GM21515 (cell line): ENCODE measurements at regions not wholly inside any gene's neighbourhood (a gene's known extent, or its start where the extent isn't known, plus 50 kb on each side); places are given as distances from the start of the nearest gene placed in this dataset.

Experiments
- ATAC-seq: cut with Tn5 transposase; IDR thresholded peaks from one replicate; pipeline ENCODE4 v1.9.1; 2021; ENCODE audit not compliant: unreplicated experiment

DNA sequence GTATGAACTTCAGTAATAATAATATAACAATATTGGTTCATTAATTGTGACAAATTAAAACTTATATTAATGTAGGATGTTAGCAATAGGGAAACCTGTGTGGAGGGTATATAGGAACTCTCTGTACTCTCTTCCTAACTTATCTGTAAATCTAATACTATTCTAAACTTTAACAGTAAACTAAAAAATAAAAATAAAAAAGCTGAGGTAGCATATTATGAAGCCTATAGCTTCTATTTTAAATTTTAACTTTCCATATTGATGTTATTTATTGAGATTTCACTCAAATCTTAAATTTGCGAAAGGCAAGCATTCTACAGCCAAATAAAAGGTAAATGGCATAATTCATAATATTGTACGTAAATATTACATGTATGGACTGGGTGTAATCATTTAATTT, 326.4 kb downstream of the MEI4 start:
- ATAC-seq, result no peak

DNA sequence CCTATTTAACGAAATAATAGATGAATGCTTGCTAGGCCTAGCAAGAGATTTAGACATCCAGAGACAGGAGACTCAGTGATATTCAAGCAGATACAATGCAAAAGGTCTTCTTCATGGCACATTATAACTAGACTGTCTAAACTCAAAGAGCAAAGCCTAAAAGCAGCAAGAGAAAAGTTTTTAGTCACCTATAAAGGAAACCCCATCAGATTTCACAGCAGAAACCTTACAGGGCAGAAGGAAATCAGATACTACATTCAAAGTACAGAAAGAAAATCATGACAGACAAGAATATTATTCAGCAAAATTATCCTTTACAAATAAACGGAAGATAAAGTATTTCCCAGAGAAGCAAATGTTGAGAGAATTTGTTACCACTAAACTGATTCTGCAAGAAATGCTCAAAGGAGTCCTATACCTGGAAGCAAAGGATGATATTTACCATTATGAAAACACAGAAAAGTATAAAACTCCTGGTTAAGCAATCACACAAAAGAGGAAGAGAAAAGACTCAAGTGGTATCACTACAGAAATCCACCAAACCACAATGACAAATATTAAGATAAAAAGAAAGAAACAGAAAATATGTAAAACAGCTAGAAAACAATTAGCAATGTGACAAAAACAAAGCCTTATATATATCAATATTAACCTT, 333.7 kb downstream of the MEI4 start:
- ATAC-seq, result no peak

DNA sequence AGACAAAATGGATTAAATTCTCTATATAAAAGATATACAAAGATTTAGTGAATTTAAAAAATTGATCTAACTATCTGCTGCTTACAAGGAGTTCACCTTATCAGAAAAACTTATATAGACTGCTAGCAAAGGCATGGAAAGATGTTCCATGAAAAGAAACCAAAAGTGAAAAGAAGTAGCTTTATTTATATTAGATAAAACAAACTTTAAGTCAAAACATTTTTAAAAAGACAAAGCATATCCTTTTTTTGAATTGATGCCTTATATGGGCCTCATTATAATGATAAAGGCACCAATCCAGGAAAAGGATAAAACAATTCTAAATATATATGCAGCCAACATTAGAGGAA, 334.2 kb downstream of the MEI4 start:
- ATAC-seq, result no peak

DNA sequence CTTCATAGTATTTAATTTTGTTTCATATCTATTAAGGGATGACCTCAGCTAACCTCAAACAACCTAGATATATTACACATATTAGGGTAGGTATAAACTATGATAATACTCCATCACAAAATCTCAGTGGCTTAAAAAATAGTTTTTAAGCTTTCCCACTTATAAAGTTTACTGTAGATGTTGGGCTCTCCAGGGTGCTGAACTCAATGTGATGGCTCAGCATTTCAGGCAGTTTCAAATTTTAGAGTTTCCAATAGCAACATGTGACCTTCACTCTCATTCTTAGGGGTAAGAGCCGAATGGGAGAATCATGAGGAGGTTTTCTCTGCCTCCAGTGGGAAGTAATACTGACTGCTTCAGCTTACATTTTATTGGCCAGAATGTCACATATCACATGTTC, 357.3 kb downstream of the MEI4 start:
- no peak for ATAC-seq

DNA sequence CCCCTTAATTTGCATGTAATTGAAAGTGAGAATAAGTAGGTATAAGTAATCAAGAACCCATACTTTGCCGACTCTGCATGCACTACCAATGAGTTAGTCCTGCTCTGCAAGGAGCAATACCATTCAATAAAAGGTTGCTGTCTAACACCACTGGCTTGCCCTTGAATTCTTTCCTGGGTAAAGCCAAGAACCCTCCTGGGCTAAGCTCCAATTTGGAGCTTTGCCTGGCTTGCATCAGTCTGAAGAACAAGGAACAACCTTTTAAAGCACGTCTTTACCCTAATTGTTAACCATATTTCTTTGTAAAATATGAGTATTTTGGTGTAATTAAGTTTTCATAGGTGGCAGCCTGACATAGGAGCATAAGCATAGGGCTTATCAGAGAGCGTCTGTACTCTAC, 367.7 kb downstream of the MEI4 start:
- no peak for ATAC-seq

DNA sequence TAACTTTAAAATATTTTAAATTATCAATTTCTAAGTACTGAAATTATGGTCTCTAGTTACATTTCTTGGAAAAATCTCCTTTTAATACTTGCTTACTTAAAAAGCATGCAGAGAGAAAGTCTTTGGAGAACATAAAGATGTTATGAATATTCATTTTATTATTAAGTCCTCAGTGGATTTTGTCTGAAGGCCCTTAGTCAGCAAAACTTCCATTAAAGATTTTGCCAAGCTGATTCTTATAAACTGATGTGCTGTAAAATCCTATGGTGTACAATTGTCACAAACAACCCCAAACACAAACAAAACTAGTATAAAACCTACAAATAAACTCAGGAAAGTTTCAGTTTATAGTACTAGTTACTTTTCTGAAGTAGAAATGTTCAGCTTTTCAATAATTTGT, 372.7 kb downstream of the MEI4 start:
- no peak for ATAC-seq

DNA sequence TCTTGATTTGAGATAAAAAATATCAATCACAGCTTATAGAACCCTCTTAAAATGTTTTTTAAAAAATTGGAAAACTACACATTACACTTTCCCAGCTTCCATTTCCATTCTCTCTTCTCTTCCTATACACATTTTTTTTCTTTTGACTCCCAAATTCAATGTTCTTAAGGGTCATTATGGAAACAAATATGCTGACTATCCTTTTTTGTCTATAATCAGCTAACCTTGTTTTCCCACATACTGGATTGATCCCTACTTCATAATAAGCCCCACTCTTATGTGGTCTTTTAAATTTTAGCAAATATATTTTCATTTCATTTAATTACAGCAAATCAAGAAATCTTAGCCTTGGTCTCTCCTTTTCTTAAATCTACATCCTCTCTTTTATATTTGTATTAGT, 378.4 kb downstream of the MEI4 start:
- ATAC-seq, result no peak

DNA sequence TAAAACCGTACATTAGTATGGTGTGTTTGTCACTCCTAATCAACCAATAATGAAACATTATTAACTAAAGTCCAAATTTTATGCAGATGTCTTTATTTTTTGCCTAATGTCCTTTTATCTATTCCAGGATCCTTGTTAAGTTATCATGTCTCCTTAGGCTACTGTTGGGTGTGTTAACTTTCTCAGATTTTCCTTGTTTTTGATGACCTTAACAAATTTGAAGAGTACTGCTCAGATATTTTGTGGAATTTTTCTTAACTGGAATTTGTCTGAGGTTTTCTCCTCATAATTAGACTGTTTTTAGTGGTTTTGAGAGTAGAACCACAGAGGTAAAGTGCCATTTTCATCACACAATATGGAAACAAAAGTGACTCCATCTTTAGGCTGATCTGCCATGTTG, 406.3 kb downstream of the MEI4 start:
- ATAC-seq, result no peak

DNA sequence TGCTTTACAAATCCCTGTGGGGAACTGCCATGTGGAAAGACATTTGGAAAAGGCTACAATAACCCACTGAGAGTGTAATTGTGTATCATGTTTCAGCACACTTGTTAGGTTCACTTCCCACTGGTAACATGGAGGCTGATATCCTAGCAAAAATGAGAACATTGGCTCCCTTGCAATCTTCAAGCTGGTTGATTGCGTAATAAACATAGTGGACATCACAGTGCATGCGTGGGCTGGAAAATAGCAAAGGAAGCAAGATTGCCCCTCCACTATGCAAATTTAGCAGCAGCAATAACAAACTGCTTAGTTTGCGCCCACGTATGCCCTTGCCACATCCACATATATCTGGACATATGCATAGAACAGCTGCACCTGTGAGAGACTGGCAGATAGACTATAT, 410.2 kb downstream of the MEI4 start:
- no peak for ATAC-seq

DNA sequence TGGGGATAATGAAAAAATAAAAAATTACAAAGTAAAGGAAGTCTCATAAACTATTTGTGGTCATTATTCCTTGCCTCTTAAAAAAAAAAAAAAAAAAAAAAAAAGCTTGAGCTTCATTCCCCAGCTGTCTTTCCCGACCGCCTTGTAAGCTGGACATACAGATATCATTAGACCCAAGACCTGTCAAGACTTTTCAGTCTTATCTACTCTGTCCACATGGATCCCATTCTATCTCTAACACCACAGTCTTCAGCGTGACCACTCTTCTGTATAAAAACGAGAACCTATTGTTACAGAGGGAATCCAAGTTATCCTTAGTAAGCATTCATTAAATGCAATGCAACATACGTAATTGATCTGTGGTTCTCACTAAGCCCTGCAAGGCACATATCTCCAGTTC, 423.5 kb downstream of the MEI4 start:
- ATAC-seq, result no peak

DNA sequence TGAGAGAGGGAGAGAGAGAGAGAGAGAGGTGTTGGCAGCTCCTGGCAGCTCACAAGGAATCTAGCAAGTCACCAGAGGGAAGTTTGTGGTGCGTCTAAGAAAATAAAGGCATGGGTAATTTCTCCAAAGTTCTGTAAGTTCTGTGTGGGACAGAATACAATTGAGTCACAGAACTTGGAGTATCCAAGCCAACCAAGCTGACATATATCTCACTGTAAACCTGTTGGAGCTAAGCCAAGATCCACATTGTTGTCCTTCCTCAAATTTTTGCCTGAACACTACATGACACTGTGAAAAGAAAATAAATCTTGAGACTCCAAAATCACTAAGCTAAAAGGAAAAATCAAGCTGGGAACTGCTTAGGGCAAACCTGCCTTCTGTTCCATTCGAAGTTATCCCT, 436.7 kb downstream of the MEI4 start:
- ATAC-seq, result no peak

DNA sequence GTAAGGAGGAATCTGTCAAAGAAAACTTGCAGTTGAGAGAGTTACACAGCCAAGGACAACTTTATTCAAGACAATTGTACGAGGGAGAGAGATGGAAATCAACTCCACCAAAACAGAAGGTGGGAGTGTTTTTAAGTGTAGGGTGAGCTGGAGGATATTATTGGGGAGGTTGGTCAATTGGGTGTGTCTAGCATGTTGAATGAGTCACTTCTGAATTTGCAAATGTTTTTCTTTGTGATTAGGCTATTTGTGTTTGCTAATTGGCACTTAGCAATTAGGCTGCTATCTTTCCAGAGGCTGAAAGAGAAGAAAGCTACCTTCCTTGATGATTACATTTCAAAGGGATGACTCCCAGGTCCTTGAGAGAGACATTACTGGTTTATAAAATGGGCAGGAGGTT, 441.1 kb downstream of the MEI4 start:
- no peak for ATAC-seq

DNA sequence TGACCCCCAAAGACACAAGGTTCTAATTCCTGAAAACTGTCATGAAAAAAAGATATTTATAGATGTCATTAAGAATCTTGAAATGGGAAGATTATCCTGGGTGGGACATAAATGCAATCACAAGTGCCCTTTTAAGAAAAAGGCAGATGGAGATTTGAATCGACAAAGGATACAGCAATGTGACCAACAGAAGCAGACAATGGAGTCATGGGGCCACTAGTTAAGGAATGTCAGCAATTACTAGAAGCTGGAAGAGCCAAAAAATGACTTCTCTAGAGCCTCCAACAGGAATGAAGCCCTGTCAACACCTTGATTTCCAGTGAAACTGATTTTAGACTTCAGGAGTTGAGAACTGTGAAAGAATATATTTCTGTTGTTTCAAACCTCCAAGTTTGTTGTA, 448.5 kb downstream of the MEI4 start:
- ATAC-seq, result no peak

DNA sequence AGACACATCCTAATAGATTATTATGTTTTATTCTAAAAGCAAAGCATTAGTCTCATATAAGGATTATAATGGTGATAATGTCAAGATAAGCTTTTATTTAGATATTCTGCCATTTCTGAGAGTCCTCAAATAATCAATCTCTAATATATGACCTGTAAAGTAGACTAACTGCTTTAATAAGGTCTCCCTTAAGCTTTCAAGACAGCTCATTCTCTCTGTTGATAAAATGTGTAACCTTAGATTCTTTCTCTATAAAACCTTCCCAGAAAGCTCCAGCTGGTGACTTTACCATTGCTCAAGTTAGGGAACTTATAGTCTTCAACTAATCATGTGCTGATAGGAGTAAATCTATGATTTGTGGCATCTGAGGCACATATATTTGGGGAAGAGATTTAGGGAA, 457.8 kb downstream of the MEI4 start:
- ATAC-seq, result no peak

DNA sequence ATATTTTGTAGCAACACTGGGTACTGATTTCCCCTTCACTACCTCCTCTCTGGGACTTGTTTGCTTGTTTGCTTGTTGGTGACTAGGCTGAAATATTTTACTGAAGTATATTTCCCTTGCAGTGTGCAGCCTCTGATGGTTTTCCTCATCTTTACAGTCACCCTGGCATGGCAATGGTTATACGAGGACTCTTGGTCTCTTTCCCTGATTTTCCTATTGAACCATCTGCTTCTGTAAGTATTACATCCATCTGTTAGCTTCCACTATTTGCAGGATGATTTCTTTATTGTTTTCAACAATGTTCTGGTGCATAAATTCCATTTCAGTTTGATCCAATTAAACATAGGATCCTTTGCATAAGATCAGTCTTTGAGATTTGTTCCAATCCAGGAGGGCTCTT, 465.1 kb downstream of the MEI4 start:
- ATAC-seq, result no peak

DNA sequence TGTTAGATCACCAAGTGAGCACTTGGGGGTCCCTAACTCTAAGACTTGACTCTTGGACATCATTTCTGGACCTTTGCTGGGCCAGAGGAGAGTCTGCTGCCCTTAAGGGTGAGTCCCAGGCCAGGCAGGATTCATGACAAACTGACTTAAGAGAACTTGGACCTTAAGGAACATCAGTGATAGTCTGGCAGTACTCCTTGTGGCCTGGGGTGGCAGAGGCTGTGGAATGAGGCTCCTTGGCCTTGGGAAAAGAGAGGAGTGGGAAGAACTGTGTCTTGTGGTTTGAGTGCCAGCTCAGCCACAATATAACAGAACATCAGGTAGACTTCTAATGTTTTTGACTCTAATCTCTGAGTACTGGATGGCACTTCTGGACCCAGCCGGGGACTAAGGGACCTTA, 478.7 kb downstream of the MEI4 start:
- ATAC-seq, result no peak

DNA sequence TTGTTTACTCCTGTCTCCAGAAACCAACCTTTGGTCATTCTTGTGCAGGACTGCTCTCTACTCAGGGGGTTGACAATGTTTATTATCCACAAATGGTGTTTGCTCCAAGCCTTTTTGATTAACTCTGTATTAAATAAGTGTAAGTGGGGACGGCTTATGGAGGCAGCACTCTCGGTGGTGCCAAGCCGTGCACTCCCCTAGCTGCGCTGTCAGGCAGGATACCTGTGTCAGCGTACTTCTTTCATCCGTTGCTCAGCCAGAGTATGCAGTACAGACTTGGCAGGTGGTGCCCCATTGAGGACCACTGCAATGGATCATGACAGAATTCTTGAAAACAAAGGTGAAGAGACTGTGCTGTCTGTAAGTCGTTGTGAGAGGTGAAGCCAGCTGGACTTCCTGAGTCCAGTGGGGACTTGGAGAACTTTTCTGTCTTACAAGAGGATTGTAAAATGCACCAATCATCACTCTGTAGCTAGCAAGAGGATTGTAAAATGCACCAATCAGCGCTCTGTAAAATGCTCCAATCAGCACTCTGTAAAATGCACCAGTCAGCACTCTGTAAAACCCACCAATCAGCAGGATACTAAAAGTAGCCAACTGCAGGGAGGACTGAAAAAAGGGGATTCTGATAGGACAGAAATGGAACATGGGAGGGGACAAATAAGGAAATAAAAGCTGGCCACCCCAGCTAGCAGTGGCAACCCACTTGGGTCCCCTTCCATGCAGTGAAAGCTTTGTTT, 480.0 kb downstream of the MEI4 start:
- ATAC-seq, result no peak

DNA sequence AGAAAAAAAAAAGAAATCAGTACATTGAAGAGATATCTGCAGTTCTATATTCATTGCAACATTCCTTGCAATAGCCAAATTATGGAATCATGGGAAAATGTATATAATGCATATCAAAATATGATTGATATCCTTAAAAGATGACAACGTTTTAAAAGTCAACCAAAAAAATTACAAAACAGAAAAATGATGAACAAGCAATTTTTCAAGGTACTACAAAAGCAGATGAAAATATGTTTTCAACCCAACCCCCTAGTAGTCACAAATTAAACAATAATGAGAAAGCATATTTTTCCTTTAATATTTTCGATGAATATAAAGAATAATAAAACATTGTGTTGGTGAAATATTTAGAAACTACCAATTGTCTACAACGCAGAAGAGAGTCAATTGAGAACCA, 497.6 kb downstream of the MEI4 start:
- ATAC-seq, result no peak

DNA sequence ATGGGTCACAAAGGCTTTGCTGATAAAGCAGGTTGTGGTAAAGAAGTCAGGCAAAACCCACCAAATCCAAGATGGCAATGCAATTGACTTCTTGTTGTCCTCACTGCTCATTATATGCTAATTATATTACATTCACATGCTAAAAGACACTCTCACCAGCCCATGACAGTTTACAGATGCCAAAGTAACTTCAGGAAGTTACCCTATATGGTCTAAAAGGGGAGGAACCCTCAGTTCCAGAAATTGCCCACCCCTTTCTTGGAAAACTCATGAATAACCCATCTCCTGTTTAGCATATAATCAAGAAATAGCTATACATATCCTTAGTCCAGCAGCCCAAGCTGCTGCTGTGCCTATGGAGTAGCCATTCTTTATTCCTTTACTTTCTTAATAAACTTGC, 501.1 kb downstream of the MEI4 start:
- no peak for ATAC-seq

DNA sequence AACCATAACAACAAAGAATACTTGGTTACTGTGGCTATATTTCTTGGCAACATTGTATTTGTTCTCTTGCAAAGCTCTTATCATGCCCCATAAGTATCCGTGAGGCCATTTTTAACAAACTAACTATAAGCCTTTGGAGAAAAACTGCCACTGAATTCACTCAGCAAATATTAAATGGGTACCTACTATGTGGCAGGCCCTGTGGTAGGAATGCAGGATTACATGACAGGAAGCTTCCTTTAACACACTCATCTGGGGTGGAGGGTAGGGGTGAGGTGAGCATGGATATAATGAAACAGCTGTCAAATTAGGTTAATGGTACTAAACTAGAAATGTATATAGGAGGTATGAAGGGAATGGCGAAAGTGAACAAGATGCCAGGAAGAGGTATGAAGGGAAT, 504.8 kb downstream of the MEI4 start:
- no peak for ATAC-seq

DNA sequence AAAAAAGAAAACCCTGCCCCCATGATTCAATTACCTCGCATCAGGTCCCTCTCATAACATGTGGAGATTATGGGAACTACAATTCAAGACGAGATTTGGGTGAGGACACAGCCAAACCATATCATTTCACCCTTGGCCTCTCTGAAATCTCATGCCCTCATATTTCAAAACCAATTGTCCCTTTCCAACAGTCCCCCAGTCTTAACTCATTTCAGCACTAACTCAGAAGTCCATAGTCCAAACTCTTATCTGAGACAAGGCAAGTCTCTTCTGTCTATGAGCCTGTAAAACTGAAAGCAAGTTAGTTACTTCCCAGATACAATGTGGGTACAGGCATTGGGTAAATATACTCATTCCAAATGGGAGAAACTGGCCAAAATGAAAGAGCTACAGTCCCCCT, 536.1 kb downstream of the MEI4 start:
- no peak for ATAC-seq

DNA sequence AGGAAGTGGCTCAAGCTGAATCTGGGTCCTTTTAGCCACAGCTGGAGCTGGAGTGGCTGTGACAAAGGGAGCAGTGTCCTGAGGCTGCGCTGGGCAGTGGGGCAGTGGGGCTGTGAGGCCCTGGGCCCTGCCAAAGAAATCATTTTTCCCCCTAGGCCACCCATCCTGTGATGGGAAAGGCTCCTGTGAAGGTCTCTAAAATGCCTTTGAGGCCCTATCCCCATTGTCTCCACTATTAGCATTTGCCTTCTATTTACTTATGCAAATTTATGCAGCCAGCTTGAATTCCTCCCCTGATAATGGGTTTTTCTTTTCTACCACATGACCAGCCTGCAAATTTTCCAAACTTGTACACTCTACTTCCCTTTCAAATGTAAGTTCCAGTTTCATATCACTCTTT, 539.2 kb downstream of the MEI4 start:
- ATAC-seq, result no peak

DNA sequence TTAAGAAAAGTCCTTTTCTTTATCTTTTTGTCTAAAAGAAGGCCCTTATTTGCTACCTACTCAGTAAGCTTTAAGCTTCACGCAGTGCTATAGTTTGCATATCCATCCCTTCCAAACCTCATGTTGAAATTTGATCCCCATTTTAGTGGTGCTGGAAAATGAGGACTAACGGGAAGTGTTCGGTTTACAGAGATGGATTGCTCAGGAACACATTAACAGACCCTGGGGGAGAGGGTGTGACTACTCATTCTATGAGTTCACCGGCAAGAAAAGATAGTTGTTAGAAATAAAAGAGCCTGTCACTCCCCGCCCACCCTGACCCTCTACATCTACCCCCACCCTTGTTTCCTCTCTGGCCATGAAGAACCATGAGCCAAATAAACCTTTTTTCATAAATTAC, 546.2 kb downstream of the MEI4 start:
- ATAC-seq, result no peak
